Kidney tubule cell (primary cell): ENCODE measurements at regions not wholly inside any gene's neighbourhood (a gene's known extent, or its start where the extent isn't known, plus 50 kb on each side); places are given as distances from the start of the nearest gene placed in this dataset.
"Not testable (repeated sequence)": the region's sequence is repeated elsewhere in the genome, so short reads cannot be mapped to it uniquely, and the experiment has no call there.

ENCODE experiments used
- DNase-seq: peaks from one replicate; pipeline ENCODE4 v3.0.0-alpha.2; 2018; ENCODE audit warnings: low spot score

GRCh38 chr15:75763635-75764600 lies 51.3 kb upstream of the CSPG4 start:
- not testable (repeated sequence) for DNase-seq

- no peak for DNase-seq
Observed at GRCh38 chr15:75763137-75763611, 50.5 kb upstream of the CSPG4 start.
